OCI-LY1 (cell line): ENCODE measurements at regions not wholly inside any gene's neighbourhood (a gene's known extent, or its start where the extent isn't known, plus 50 kb on each side); places are given as distances from the start of the nearest gene placed in this dataset.

Source experiments
- H2AFZ ChIP-seq: fragments of 200-600 bp; sonication (generic), shearing (Covaris generic); 2 replicates; pipeline ENCODE4 v1.6.0; 2014; ENCODE audit warnings: antibody characterized with exemption, mild to moderate bottlenecking, low read length
- H3F3A ChIP-seq: fragments of 200-600 bp; sonication (generic), shearing (Covaris generic); 2 replicates; pipeline ENCODE4 v1.6.0; 2014; ENCODE audit warnings: mild to moderate bottlenecking, antibody characterized with exemption, low read length, moderate library complexity; ENCODE audit not compliant: insufficient read depth
- H3K27ac ChIP-seq: fragments of 200-600 bp; sonication (generic); 2 replicates; pipeline ENCODE4 v1.5.1; 2014; ENCODE audit warnings: low read length, mixed run types, mild to moderate bottlenecking, low read depth; ENCODE audit not compliant: poor library complexity, severe bottlenecking
- H3K27me3 ChIP-seq: fragments of 200-600 bp; sonication (generic); 2 replicates; pipeline ENCODE4 v1.6.0; 2014; ENCODE audit warnings: antibody characterized with exemption, mild to moderate bottlenecking, low read length, moderate library complexity; ENCODE audit not compliant: insufficient read depth
- H3K36me3 ChIP-seq: fragments of 200-600 bp; sonication (generic); 2 replicates; pipeline ENCODE4 v1.6.1; 2014; ENCODE audit warnings: mild to moderate bottlenecking, antibody characterized with exemption, low read length, moderate library complexity, mixed read lengths; ENCODE audit not compliant: insufficient read depth
- H3K4me1 ChIP-seq: fragments of 200-600 bp; sonication (generic); 2 replicates; pipeline ENCODE4 v1.5.1; 2014; ENCODE audit warnings: mild to moderate bottlenecking, low read length, moderate library complexity; ENCODE audit not compliant: insufficient read depth, severe bottlenecking
- H3K4me2 ChIP-seq: fragments of 200-600 bp; sonication (generic), shearing (Covaris generic); 2 replicates; pipeline ENCODE4 v1.6.1; 2014; ENCODE audit warnings: low read length
- H3K4me3 ChIP-seq: fragments of 200-600 bp; sonication (generic); 2 replicates; pipeline ENCODE4 v1.5.1; 2014; ENCODE audit warnings: low read length, low read depth, mild to moderate bottlenecking, mixed read lengths; ENCODE audit not compliant: poor library complexity, severe bottlenecking
- H3K79me2 ChIP-seq: fragments of 200-600 bp; shearing (Covaris generic); 2 replicates; pipeline ENCODE4 v1.6.1; 2016; ENCODE audit warnings: mixed run types, low read length, mixed read lengths; ENCODE audit not compliant: insufficient read depth
- H3K9ac ChIP-seq: fragments of 200-600 bp; sonication (generic), shearing (Covaris generic); 2 replicates; pipeline ENCODE4 v1.6.1; 2014; ENCODE audit warnings: mild to moderate bottlenecking, low read length, mixed read lengths
- H3K9me2 ChIP-seq: fragments of 200-600 bp; sonication (generic), shearing (Covaris generic); 2 replicates; pipeline ENCODE4 v1.6.1; 2014; ENCODE audit warnings: low read depth, mild to moderate bottlenecking, low read length, mixed read lengths
- H3K9me3 ChIP-seq: fragments of 200-600 bp; shearing (Covaris generic); 2 replicates; pipeline ENCODE4 v1.6.1; 2014; ENCODE audit warnings: low read length, mixed read lengths
- H4K20me1 ChIP-seq: fragments of 200-600 bp; sonication (generic), shearing (Covaris generic); 2 replicates; pipeline ENCODE4 v1.6.0; 2016; ENCODE audit warnings: mild to moderate bottlenecking, low read length; ENCODE audit not compliant: insufficient read depth
- EZH2 ChIP-seq: fragments of 200-600 bp; sonication (generic), shearing (Covaris generic); IDR thresholded peaks from 2 replicates; pipeline ENCODE4 v1.8.0; 2017; ENCODE audit warnings: borderline replicate concordance, mixed run types, mild to moderate bottlenecking, antibody characterized with exemption, low read length, moderate library complexity, mixed read lengths
- TF ChIP-seq, protein P1 (sequence below): fragments of 200-600 bp; sonication (generic), shearing (Covaris generic); IDR thresholded peaks from 2 replicates; pipeline ENCODE4 v1.5.1; 2017; ENCODE audit warnings: mild to moderate bottlenecking, antibody characterized with exemption, low read length, moderate library complexity, mixed read lengths

DNA sequence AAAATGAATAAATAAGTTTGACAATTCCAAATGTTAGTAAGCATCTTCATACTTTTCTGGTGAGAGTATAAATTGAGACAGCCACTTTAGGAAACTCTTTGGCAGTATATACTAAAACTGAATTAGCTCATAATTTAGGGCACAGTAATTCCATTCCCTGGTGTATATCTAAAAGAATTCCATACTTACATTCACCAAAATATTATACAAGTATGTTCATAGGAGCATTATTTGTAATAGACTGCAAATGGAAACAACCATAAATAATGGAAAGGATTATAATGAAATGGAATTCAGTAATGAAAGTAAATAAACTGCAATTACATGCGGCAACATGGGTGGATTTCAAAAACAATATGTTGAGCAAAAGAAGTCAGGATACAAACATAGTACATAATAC, 315.8 kb upstream of the LRRC4C start:
- Histone ChIP-seq H4K20me1 (no peaks in the 10 kb centered on the region), H3K4me2 (no peak overlapping the region), H3K27ac (no peak overlapping the region), H3K27me3 (no peaks in the 10 kb centered on the region), H3K36me3 (no peaks in the 10 kb centered on the region), H3K9me2 (no peaks in the 10 kb centered on the region), H3K4me3 (no peak overlapping the region), H3F3A (no peaks in the 10 kb centered on the region), H3K9me3 (no peaks in the 10 kb centered on the region), H3K9ac (no peak overlapping the region), H2AFZ (no peak overlapping the region), H3K4me1 (no peaks in the 10 kb centered on the region), H3K79me2 (no peaks in the 10 kb centered on the region)
- TF ChIP-seq, protein P1, sequence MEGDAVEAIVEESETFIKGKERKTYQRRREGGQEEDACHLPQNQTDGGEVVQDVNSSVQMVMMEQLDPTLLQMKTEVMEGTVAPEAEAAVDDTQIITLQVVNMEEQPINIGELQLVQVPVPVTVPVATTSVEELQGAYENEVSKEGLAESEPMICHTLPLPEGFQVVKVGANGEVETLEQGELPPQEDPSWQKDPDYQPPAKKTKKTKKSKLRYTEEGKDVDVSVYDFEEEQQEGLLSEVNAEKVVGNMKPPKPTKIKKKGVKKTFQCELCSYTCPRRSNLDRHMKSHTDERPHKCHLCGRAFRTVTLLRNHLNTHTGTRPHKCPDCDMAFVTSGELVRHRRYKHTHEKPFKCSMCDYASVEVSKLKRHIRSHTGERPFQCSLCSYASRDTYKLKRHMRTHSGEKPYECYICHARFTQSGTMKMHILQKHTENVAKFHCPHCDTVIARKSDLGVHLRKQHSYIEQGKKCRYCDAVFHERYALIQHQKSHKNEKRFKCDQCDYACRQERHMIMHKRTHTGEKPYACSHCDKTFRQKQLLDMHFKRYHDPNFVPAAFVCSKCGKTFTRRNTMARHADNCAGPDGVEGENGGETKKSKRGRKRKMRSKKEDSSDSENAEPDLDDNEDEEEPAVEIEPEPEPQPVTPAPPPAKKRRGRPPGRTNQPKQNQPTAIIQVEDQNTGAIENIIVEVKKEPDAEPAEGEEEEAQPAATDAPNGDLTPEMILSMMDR, result no peak
- TF ChIP-seq EZH2, result no peak

DNA sequence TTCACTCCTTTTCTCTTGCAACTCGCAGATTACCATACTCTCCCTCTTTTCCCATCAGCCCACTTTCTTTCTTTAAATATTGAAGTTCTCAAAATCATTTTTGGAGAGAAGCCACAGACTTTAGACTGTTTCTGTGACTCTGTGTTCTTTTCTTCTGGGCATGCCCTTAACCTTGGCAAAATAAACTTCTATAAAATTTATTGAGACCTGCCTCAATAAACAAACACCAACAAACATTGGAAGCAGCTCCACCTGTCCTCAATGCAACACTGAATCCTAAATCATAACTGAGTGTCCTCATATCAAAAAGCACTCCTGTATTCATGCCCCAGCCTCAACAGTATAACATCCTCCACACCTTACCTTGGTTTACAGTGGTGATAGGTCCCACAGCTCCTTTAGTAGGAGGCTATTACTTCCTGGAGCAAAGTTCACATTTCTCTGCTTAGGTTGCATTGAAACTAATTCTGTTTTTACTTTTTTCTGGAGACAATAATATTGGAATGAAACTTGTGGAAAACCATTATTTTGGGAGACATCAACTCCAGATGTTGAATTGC, 320.0 kb upstream of the LRRC4C start:
- Histone ChIP-seq H3K36me3 (no peaks in the 10 kb centered on the region), H3K27me3 (no peaks in the 10 kb centered on the region), H3K9me2 (no peaks in the 10 kb centered on the region), H3K4me3 (no peak overlapping the region), H3K9me3 (no peaks in the 10 kb centered on the region), H3K9ac (no peak overlapping the region), H3F3A (no peaks in the 10 kb centered on the region), H3K4me2 (no peak overlapping the region), H2AFZ (no peak overlapping the region), H3K79me2 (no peaks in the 10 kb centered on the region), H3K27ac (no peak overlapping the region), H3K4me1 (no peaks in the 10 kb centered on the region), H4K20me1 (no peaks in the 10 kb centered on the region)
- TF ChIP-seq EZH2, result no peak
- TF ChIP-seq, protein P1, result no peak

DNA sequence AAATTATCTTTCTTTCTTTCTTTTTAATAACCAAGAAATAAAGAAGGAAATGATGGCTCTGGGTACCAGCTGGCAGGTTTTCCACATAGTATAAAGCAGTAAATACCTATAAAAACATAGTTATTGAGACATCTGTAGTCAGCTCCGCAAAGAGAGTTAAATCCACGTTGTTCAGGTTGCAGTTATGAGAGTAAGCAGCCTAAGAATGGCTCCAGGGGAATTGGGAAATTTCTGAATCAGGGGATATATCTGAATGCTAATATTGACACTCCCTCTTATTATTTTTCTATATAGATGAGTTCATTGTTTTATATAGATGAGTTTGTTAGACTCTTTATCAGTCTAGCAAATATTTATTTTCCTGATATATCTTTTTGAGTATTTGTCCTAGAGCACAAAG, 322.0 kb upstream of the LRRC4C start:
- H3K27me3 ChIP-seq, result no peaks in the 10 kb centered on the region
- no peak overlapping the region for H3K27ac ChIP-seq
- no peaks in the 10 kb centered on the region for H3K36me3 ChIP-seq
- H3F3A ChIP-seq, result no peaks in the 10 kb centered on the region
- no peaks in the 10 kb centered on the region for H4K20me1 ChIP-seq
- no peak for TF ChIP-seq EZH2
- TF ChIP-seq, protein P1, result no peak
- no peak overlapping the region for H3K9ac ChIP-seq
- no peak overlapping the region for H3K4me2 ChIP-seq
- no peak overlapping the region for H3K4me3 ChIP-seq
- H3K9me3 ChIP-seq, result no peaks in the 10 kb centered on the region
- no peaks in the 10 kb centered on the region for H3K4me1 ChIP-seq
- H3K79me2 ChIP-seq, result no peaks in the 10 kb centered on the region
- no peak overlapping the region for H2AFZ ChIP-seq
- no peaks in the 10 kb centered on the region for H3K9me2 ChIP-seq
